ENCODE measurements at regions not wholly inside any gene's neighbourhood (a gene's known extent, or its start where the extent isn't known, plus 50 kb on each side); places are given as distances from the start of the nearest gene placed in this dataset.

DNA sequence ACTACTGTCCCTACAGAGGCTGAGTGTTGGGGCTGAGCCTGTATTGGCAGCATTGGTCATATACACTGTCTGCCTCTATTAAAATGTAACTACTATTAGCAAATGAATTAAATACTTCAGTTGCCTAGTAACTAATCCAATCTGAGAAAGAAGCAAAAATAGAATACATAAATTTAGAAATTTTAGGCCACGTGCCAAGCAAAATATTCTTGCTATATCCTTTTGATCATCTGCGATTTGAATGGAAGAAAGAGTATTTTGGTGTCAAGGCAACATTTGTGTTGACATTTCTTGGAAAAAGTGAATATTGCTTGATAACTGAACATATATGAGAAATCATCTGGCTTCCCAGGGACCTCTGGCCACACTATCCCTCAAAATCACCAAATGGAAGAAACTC is 148.2 kb upstream of the TOPAZ1 start:
- no peak for DNase-seq (ENCODE audit: low read depth in 1 of 2, low spot score in 1 of 2)
- Histone ChIP-seq H3K27me3 (ENCODE audit: insufficient read depth, poor library complexity, severe bottlenecking) (peaks cover 7% of the 10 kb centered on the region), H3K27ac (replicated peaks) (no peak overlapping the region), H3K4me3 (replicated peaks; ENCODE audit: insufficient read depth, low read length) (no peak overlapping the region)
- TF ChIP-seq, protein P1, sequence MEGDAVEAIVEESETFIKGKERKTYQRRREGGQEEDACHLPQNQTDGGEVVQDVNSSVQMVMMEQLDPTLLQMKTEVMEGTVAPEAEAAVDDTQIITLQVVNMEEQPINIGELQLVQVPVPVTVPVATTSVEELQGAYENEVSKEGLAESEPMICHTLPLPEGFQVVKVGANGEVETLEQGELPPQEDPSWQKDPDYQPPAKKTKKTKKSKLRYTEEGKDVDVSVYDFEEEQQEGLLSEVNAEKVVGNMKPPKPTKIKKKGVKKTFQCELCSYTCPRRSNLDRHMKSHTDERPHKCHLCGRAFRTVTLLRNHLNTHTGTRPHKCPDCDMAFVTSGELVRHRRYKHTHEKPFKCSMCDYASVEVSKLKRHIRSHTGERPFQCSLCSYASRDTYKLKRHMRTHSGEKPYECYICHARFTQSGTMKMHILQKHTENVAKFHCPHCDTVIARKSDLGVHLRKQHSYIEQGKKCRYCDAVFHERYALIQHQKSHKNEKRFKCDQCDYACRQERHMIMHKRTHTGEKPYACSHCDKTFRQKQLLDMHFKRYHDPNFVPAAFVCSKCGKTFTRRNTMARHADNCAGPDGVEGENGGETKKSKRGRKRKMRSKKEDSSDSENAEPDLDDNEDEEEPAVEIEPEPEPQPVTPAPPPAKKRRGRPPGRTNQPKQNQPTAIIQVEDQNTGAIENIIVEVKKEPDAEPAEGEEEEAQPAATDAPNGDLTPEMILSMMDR (IDR thresholded peaks at IDR 0.05; ENCODE audit: insufficient read depth, low read length) = no peak
- TF ChIP-seq GABPA (IDR thresholded peaks at IDR 0.05; ENCODE audit: low read depth) = no peak
- no peak for TF ChIP-seq SPI1 (IDR thresholded peaks at IDR 0.05; ENCODE audit: borderline replicate concordance, low read depth)
- no peak for TF ChIP-seq REST (IDR thresholded peaks at IDR 0.05; ENCODE audit: insufficient replicate concordance, low read depth)

DNA sequence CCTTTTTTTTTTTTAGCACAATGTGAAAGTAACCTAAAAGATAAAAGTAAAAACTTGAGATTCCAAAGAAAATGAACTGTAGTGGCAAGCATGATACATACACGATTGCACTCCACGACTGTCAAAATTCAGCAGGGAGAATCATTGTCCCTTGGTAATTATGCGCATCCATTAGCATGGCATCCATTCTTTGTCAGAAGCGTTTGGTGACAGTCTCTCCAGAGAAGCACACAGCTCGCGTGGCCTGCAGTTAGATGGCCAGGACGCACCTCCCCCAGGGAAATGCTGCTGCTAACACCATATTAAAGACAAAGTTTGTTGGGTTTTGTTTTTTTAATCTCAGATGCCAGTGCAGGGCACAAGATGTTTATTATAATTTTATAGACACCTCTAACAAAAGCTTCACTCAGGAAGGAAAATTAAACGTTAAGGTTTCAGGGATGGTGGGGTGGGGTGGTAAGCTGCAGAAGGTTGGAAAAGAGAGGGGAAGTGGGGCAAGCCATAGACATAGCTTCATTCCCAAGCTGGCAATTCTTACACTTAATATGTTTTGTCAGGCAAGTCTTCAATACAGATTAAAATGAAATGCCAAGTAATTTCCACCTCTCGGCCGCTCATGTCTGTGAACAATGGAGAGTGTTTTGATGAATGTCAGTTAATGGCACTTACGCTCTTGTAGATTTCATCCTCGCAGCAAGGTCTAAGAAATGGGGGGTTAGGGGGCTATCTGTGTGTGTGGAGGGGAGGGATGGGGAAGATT is 142.8 kb upstream of the TOPAZ1 start:
- TF ChIP-seq GABPA (IDR thresholded peaks at IDR 0.05; ENCODE audit: low read depth) (no peak), REST (IDR thresholded peaks at IDR 0.05; ENCODE audit: insufficient replicate concordance, low read depth) (no peak), SPI1 (IDR thresholded peaks at IDR 0.05; ENCODE audit: borderline replicate concordance, low read depth) (no peak), POLR2AphosphoS5 (IDR thresholded peaks at IDR 0.05; ENCODE audit: low read depth) (no peak)
- TF ChIP-seq, protein P1 (IDR thresholded peaks at IDR 0.05; ENCODE audit: insufficient read depth, low read length) = no peak

GRCh38 chr3:44099566-44100297 is 142.0 kb upstream of the TOPAZ1 start:
- Histone ChIP-seq H3K4me3 (replicated peaks; ENCODE audit: insufficient read depth, low read length) (no peak overlapping the region), H3K27me3 (ENCODE audit: insufficient read depth, poor library complexity, severe bottlenecking) (peaks cover 7% of the 10 kb centered on the region), H3K27ac (replicated peaks) (no peak overlapping the region)
- DNase-seq (ENCODE audit: low read depth in 1 of 2, low spot score in 1 of 2) = no peak
- TF ChIP-seq GABPA (IDR thresholded peaks at IDR 0.05; ENCODE audit: low read depth) (no peak), REST (IDR thresholded peaks at IDR 0.05; ENCODE audit: insufficient replicate concordance, low read depth) (no peak), POLR2AphosphoS5 (IDR thresholded peaks at IDR 0.05; ENCODE audit: low read depth) (no peak), SPI1 (IDR thresholded peaks at IDR 0.05; ENCODE audit: borderline replicate concordance, low read depth) (no peak)
- TF ChIP-seq, protein P1 (IDR thresholded peaks at IDR 0.05; ENCODE audit: insufficient read depth, low read length) = no peak

More for the DNA sequence above, 142.8 kb upstream of the TOPAZ1 start:
- no peak for DNase-seq (ENCODE audit: low read depth in 1 of 2, low spot score in 1 of 2)
- Histone ChIP-seq H3K27me3 (ENCODE audit: insufficient read depth, poor library complexity, severe bottlenecking) (peaks cover 7% of the 10 kb centered on the region), H3K4me3 (replicated peaks; ENCODE audit: insufficient read depth, low read length) (no peak overlapping the region), H3K27ac (replicated peaks) (no peak overlapping the region)

Data from HL-60 (cell line).